GM21723 (cell line): ENCODE measurements at regions not wholly inside any gene's neighbourhood (a gene's known extent, or its start where the extent isn't known, plus 50 kb on each side); places are given as distances from the start of the nearest gene placed in this dataset.
A peak's percentile ranks its signal among the peaks of the same experiment; 100 is the strongest.

Experiments used
- ATAC-seq: cut with Tn5 transposase; IDR thresholded peaks from one replicate; pipeline ENCODE4 v1.9.1; 2021; ENCODE audit warnings: mild to moderate bottlenecking, moderate library complexity; ENCODE audit not compliant: unreplicated experiment

DNA sequence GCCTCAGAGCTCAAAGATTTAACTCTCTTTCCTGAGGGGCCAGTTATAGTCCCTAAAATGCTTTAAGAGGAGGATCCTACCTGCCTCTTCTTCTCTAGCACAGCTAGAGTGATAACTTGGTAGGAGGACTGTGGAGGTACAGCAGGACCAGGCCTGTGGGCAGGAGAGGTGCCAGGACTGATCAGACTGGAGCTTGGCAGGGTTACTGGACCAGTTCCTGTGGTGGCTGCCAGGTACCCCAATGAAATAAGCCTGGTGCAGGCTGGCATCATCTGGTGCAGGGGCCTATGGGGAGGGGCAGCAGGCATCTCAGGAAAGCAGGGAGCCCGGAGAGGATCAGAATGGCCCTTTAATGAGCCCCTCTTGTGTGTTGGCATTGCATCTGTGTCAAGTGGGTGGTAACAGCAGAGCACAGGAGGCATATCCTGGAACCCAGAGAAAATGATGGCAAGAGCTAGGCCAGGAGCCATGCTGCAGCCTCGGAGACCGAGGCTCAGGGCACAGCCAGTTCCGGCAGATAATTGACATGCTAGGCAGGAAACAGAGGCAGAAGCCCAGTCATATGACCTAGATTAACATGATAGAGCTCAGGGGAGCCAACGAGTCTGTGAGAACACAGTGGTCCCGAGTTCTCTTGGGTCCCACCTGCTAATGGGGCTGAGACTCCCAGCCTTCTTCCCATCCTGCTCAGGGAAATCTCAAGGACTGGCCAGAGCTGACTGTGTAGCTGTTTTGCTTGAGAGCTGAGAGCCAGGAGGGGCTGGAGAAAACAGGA is 187.5 kb upstream of the ZBED5 start:
- no peak for ATAC-seq

GRCh38 chr11:11044137-11044855 is 186.4 kb upstream of the ZBED5 start:
- ATAC-seq, result no peak

GRCh38 chr11:11043721-11044120 is 185.9 kb upstream of the ZBED5 start:
- no peak for ATAC-seq

DNA sequence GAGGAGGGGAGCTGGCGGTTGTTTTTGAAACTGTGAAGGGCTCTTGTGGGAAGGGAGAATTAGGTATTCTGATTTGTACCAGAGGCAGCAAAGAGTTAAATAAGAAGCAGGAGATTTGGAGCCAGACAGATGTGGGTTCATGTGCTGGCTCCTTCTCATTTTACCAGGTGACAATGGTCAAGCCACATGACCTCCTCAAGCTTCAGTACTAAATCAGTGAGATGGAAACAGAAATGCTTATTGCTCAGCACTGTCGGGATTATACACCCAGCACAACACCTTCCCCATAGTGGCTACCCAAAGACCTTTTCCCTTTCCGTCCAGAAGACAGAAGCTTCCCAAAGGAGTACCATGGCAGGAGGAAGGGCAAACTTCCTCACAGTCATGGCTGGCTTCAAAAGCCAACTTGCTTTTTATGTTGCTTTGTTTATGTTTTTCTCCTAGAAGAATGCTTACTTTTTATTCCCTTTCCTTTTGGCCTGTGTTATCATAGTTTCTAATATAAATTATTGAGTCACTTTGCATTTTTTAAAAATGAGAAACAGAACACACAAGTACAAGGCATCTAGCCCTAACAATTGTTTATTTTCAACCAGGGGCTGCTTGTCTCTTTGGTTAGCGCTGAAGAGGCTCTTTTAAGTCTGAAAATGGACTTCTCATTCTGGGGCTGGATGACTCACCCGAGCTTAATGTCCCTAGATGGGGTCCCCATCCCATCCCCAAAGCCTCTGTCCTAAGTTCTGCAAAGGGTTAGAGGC is 181.5 kb upstream of the ZBED5 start:
- ATAC-seq, result no peak

DNA sequence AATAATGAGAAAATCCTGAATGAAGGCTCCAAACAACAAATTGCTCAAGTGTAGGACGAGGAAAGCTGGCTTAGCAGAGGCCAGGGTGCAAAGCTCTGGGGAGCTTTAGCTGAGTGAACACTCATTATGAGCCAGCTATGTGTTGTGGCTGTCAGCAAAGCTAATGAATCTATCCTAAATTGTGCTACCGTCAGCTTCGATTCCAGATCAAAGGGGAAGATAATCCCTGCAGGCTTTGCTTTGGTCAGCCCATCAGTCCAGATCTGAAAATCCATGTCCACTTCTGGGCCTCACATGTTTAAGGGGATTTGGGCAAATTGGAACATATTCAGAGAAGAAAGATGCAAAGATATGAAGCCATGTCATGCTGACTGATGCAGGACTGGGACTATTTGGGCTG is 180.9 kb upstream of the ZBED5 start:
- no peak for ATAC-seq

GRCh38 chr11:11038352-11038751 is 180.5 kb upstream of the ZBED5 start:
- ATAC-seq, result no peak

DNA sequence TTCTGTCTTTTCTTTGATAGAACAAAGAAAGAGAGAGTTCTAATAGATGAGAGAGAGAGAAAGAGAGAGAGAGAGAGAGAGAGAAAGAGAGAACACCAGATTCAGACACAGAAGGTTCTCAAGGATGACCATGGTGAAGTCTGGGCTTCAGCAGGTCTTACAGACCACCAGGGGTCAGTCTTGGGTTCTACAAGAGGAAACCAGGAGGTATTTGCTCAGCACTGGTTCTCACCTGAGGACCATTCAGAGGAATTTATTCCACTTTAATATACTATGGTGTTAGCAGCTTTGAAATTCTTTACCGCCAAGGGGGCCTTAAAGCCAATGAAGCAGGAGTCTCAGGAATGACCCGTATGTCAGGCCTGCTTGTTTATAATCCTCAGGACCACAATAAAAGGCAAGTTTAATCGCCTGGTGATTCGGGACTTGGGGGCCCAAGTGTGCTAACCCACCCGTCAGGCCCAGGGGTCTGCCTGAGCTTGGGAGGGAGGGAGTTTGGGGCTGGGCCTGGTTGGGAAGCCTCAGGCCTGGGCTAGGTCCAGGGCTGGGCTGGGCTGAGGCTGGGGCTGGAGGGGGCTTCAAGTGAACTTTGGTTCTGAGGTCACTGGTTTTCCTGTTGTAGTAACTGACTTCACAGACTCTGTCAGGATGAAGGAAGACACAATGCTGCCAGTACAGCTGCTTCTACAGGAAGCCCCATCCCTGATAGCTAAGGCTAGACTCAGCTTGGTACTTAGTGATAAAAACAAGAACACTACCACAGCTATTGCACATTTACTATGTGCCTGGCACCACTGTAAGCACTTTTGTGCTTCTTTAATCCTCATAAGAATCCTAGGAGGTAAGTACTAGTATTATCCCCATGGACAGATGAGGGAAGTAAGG is 179.2 kb upstream of the ZBED5 start:
- ATAC-seq, result no peak

- ATAC-seq, result no peak
Measured at GRCh38 chr11:11036185-11036847, 178.5 kb upstream of the ZBED5 start.

DNA sequence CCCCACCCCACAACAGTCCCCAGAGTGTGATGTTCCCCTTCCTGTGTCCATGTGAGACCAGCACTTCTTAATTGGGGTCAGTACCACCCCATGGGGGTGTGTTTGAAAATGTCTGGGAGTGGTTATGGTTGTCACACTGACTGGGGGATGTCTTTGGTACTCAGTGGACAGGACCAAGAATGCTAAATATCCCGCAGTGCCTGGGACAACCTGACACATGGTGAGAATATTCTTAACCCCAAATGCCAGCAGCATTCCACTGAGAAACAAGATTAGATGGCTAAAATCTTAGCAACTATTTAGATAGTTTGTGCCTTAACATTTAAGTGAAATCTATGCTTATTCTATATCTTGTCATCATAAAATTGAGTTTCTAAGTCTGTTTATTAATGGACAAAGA is 177.5 kb upstream of the ZBED5 start:
- ATAC-seq, result no peak

DNA sequence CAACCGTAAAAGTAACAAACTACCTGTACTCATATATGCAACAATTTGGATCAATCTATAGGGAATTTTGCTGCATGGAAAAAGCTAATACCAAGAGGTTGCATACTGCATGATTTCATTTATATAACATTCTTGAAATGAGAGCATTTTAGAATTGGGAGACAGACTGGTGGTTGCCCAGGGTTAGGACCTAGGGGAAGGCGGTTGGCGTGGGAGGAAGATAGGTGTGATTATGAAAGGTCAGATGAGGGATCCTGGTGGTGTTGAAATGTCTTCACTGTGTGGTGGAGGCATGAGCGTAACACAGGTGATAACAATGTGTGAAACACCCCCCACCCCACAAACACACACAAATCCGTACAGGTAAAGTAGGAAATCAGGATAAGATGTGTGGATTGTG is 176.6 kb upstream of the ZBED5 start:
- ATAC-seq, result no peak

DNA sequence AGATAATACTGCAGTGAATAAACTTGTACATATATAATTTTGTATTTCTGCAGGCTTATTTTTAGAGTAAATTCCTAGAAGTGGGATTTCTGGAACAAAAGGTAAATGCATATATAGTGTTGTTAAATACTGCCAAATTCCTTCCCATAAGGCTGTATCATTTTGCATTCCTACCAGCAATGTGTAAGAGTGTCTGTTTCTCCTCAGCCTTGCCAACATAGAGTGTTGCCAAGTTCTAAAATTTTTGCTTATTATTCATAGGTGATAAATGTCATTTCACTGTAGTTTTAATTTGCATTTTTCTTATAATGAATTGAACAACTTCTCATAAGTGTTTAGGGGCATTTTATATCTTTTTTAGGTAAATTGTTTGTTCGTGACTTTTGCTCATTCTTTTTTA is 174.2 kb upstream of the ZBED5 start:
- no peak for ATAC-seq

DNA sequence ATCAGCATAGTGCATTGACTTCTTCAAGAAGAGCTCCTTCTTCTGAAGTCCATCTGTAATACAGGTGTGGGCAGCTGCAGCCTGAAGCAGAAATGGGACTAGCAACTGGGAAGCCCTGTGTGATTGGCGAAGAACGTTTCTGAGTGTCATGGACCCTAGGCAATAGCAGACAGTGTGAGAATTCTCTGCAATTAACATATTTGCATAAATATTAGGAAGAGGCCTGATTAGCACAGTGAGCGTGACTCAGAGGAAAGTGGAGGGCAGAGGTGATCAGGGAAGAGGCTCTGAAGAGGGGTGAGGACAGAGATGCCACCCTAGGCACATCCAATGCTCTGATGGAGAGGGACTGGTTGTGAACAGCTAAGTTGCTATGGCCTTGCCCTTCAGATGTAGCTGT is 171.2 kb upstream of the ZBED5 start:
- no peak for ATAC-seq

DNA sequence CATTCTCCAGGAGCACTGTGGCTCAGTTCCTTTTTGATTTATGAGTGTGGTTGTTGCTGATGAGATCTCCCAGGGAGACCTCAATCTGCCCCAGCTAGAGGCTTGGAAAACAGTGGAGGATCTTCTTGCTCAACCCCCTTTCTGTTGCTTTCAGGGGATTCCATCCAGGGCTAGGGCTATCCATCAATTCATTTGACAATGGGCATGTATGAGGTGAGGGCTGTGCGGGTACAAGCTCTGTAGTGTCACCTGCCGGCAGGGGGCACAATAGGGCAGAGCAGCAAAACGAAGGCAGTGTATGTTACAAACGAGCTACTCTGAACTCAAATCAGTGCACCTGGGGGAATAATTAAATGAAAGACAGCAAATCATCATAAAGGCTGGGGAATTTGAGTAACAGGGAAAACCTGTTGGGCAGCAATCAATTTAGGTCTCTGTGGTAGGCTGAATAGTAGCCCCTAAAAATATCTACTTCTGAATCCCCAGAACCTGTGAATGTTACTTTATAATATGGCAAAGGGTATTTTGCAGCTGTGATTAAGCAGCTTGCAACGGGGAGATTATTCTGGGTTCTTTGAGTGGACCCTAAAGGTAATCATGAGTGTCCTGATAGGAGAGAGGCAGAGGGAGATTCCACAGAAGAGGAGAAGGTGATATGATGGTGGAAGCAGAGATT is 170.3 kb upstream of the ZBED5 start:
- peak; percentile 71 for ATAC-seq

DNA sequence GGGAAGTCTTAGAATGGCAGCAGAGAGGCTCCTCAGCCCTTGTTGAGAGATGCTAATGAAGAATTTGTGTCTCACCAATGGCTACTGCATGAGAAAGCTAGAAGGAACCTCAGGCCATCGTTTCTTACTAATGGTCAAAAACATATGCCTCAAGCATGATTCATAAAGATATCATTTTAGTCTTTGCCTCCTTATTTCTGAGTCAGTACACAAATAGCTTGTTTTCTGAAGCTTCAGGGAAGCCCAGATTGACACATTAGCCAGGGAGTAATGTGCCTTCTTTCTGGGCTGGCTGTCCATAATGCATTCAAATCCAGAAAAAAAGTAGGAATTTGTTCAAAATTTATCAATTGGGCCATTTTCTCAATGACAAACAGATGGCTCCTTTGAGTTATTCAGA is 169.4 kb upstream of the ZBED5 start:
- no peak for ATAC-seq

DNA sequence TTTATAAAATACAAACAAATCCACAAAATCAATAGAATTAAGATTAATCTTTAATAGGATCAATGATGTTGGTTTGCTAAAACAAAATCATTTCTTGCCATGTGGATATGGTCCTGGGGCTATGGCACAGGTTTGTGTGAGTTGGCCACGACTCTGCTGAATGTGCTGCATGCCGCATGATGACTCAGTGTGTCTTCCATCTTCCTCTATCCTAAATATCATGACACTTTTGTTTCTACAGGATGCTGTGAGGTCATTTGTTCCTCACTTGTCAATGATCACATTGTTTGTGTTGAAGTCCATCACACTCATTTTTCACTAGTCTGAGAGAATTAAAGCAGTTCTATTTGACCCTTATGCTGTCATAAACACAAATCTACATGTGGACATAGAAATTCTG is 167.2 kb upstream of the ZBED5 start:
- no peak for ATAC-seq

DNA sequence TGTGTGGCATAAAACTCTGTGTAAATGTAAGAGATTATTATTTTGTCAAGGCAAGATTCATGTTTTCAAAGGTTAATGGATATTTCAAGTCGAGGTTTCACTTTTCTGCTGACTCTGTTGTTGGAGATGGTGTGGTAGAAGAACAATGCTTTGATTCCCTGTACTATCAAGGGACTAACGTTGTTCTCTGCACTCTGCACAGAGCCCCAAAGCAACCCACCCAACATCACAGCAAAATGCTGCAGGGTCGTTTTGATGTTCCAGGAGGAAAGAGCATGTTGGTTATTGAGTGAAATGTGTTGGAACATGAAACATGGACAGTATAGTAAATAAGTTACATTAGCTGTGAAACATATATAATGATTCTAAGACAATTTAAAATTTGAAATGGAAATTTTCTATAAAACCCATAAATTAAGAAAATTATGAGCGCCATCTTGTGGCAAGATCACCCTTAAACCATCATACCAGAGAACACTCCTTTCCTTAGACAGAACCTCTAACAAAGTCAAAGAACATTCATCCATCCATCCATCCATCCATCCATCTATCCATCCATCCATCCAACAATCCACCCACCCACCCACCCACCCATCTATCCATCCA is 164.4 kb upstream of the ZBED5 start:
- no peak for ATAC-seq

DNA sequence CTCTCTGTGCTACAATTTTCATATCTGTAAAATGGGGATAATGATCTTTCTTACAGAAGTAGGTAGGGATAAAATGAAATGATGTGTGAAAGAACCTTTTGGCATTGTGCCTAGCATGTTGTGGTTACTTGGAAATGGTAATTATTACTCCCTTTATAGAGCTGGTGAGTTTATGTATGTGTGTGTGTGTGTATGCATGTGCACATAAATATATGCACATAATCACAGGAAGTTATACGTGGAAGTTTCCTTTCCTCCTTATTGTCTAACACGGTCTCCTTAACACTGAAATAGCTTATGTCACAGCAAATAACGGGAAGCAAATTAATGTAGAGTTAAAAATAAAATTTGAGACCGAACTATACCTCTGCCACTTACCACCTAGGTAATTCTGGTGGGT is 163.7 kb upstream of the ZBED5 start:
- ATAC-seq, result no peak

GRCh38 chr11:11020747-11021149 is 162.9 kb upstream of the ZBED5 start:
- no peak for ATAC-seq

DNA sequence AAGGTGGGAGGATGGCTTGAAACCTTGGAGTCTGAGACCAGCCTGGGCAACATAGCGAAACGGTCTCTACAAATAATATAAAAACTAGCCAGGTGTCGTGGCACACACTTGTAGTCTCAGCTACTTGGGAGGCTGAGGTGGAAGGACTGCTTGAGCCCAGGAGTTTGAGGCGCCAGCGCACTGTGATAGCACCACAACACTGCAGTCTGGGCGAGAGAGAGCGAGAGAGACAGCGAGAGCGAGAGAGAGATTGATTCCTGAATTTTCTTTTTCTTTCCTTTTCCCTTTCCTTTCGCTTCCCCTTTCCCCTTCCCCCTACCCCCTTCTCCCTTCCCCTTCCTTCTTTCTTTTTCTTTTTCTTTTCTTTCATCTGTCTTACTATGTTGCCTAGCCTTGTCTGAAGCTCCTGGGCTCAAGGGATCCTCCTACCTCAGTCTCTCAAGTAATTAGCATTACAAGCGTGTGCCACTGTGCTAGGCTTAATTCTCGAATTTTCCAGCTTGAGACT is 162.4 kb upstream of the ZBED5 start:
- ATAC-seq, result no peak
